ENCODE measurements at regions not wholly inside any gene's neighbourhood (a gene's known extent, or its start where the extent isn't known, plus 50 kb on each side); places are given as distances from the start of the nearest gene placed in this dataset.

DNA sequence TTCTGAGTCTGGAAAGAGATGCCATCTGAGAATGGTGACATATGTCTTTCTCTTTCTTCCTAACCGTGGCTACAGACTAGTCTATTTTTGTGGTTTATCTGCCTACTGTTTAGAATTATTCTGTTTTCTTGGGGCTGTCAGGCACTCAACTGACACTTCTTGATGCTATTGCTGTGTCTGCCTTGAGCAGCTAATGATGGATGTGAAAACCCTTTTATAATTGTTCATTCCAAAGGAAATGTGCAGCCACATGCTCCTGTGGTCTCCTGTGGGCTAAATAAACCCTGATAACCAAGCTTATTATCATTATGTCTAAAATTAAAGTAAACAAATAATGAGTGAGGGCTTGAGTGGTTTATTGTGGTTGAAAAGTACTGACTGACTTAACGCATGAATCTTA, 52.7 kb upstream of the CXADR start:
- intact Hi-C loops (cut with DNase I): no loop called here
- DNase-seq (ENCODE audit: low spot score): no peak

DNA sequence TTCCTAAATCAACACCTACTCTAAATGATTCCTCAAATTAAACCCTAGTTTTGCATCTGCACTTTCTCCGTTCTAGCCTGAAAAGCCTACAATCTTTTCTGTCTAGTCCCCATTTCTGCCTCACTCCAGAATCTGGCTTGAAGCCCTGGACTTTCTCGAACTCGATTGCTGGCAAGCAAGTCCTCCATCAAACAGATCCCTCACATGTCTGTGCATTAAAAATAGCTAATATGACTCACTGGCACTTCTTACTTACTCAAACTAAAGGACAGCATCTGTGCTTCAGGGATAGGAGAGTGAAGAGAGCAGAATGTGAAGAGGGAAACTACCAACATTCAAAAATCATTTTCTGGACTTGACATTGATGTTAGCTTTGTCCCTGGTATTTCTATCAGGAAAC, 51.8 kb upstream of the CXADR start:
- intact Hi-C loops (cut with DNase I): no loop called here
- no peak for DNase-seq (ENCODE audit: low spot score)

DNA sequence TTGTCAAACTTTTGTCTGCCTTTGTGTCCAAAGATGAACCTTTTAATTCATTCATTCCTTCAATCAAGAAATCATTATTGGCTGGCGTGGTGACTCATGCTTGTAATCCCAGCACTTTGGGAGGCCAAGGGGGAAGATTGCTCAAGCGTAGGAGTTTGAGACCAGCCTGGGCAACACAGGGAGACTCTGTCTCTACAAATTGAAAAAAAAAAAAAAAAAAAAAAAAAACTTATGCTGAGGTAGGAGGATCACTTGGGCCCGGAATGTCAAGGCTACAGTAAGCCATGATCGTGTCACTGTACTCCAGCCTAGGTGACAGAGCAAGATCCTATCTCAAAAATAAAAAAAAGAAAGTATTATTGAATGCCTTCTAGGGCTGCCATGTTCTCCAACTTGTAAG, 51.3 kb upstream of the CXADR start:
- intact Hi-C loops (cut with DNase I): no loop called here
- no peak for DNase-seq (ENCODE audit: low spot score)

GRCh38 chr21:17462276-17462981, 50.4 kb upstream of the CXADR start:
- DNase-seq (ENCODE audit: low spot score): no peak
- intact Hi-C loops (cut with DNase I): no loop called here

Small RNA genes lying in the stretch of these regions (microRNA-seq; reads per million reads assigned to microRNA genes)
- gene MIR125B2 (ENCODE audit: borderline microRNAs expressed in 2 of 2) (506 to 793 reads per million in 2 donors), gene MIR99A (ENCODE audit: borderline microRNAs expressed in 2 of 2) (41,640 to 76,589 reads per million in 2 donors), gene MIRLET7C (ENCODE audit: borderline microRNAs expressed in 2 of 2) (22,084 to 31,097 reads per million in 2 donors)

All from posterior vena cava (tissue), 2 donors.